ENCODE measurements at regions not wholly inside any gene's neighbourhood (a gene's known extent, or its start where the extent isn't known, plus 50 kb on each side); places are given as distances from the start of the nearest gene placed in this dataset.
A peak's percentile ranks its signal among the peaks of the same experiment; 100 is the strongest.

GRCh38 chr3:168611826-168612225 is 516.1 kb upstream of the GOLIM4 start:
- Histone ChIP-seq H3K27me3 (ENCODE audit: control insufficient read depth, insufficient read depth, low read length) (no peaks in the 10 kb centered on the region), H3K23ac (ENCODE audit: low read depth, low read length) (no peak overlapping the region), H3K9me3 (ENCODE audit: control insufficient read depth, insufficient read depth, low read length) (no peaks in the 10 kb centered on the region), H3K36me3 (ENCODE audit: control insufficient read depth, insufficient read depth, low read length) (no peaks in the 10 kb centered on the region), H3K18ac (ENCODE audit: low read depth, low read length) (no peak overlapping the region), H2BK5ac (ENCODE audit: low read depth, low read length, poor library complexity, severe bottlenecking) (no peak overlapping the region), H4K8ac (ENCODE audit: low read depth in 2 of 2, low read length in 2 of 2) (no peak overlapping the region), H2BK20ac (ENCODE audit: low read depth, low read length) (no peak overlapping the region), H4K91ac (ENCODE audit: insufficient read depth, low read depth, low read length) (no peak overlapping the region), H3K4ac (ENCODE audit: low read depth, low read length) (no peak overlapping the region), H2AK5ac (ENCODE audit: low read depth, low read length) (no peak overlapping the region), H4K5ac (ENCODE audit: low read depth, low read length) (no peak overlapping the region), H3K9ac (ENCODE audit: low read depth, low read length) (no peak overlapping the region), H3K56ac (ENCODE audit: extremely low read depth, insufficient read depth, low read length) (no peak overlapping the region), H2AK9ac (replicated peaks; ENCODE audit: low read depth, low read length, poor library complexity) (peak overlapping the region; percentile 34), H3K4me1 (ENCODE audit: control insufficient read depth, insufficient read depth, low read length) (no peaks in the 10 kb centered on the region), H3K14ac (replicated peaks; ENCODE audit: low read depth, low read length) (no peak overlapping the region), H2BK15ac (ENCODE audit: low read depth, low read length) (no peak overlapping the region), H2BK120ac (ENCODE audit: low read depth, low read length) (no peak overlapping the region), H3K79me1 (ENCODE audit: low read depth in 1 of 2, low read length in 2 of 2) (no peaks in the 10 kb centered on the region), H4K20me1 (ENCODE audit: insufficient read depth, low read length) (no peaks in the 10 kb centered on the region), H2AFZ (replicated peaks; ENCODE audit: low read length, poor library complexity) (no peak overlapping the region), H3K4me3 (ENCODE audit: insufficient read depth, low read depth, low read length) (no peak overlapping the region), H3K4me2 (ENCODE audit: low read depth, low read length) (no peak overlapping the region), H3K9me1 (ENCODE audit: insufficient read depth, low read length) (no peaks in the 10 kb centered on the region), H3K27ac (ENCODE audit: insufficient read depth, low read length) (no peak overlapping the region)
- intact Hi-C loops (cut with micrococcal nuclease): no loop called here
- dilution Hi-C loops (cut with HindIII; ENCODE audit: low sequenced_read_pairs, unreplicated experiment): no loop called here
- ChIA-PET CTCF (interaction anchor here (0.6 kb wide), 1 partner anchor 15 kb away, joined by 4 read pairs; no protein-coding TSS in a partner anchor), POLR2A (ENCODE audit: unreplicated experiment) (no interaction called here)
- no CpG with 5 or more reads among the region's 1 CpG for WGBS, 2 experiments (ENCODE audit: extremely low coverage in 2 of 2, insufficient read length in 1 of 2)
- in situ Hi-C loops (cut with MboI; ENCODE audit: low sequenced_read_pairs): no loop called here
- TF ChIP-seq USF2 (IDR thresholded peaks at IDR 0.05; ENCODE audit: low read depth, low read length): no peak
- TF ChIP-seq CHD1 (IDR thresholded peaks at IDR 0.05; ENCODE audit: low read depth, low read length): no peak
- DNase-seq (no peak), ATAC-seq (ENCODE audit: low read depth) (no peak)
- BruUV-seq (replicated peaks): no TSS peak
